Dedifferentiated amniotic fluid mesenchymal stem cell (primary cell): ENCODE measurements at regions not wholly inside any gene's neighbourhood (a gene's known extent, or its start where the extent isn't known, plus 50 kb on each side); places are given as distances from the start of the nearest gene placed in this dataset.
A peak's percentile ranks its signal among the peaks of the same experiment; 100 is the strongest.

Experiments
- DNase-seq: peaks from one replicate; pipeline ENCODE4 v3.0.0-alpha.2; 2016; ENCODE audit errors: extremely low spot score

- DNase-seq = no peak
Measured at GRCh38 chr10:6774406-6774805, 194.3 kb upstream of the PRKCQ start.

- no peak for DNase-seq
Measured at GRCh38 chr10:6771331-6771730, 191.3 kb upstream of the PRKCQ start.

GRCh38 chr10:6770846-6771245, 190.8 kb upstream of the PRKCQ start:
- DNase-seq = no peak

- no peak for DNase-seq
Measured at GRCh38 chr10:6769704-6770417, 189.8 kb upstream of the PRKCQ start.

GRCh38 chr10:6766131-6766801, 186.2 kb upstream of the PRKCQ start:
- DNase-seq = peak; percentile 69

GRCh38 chr10:6763423-6763822, 183.3 kb upstream of the PRKCQ start:
- no peak for DNase-seq

- DNase-seq = no peak
Measured at GRCh38 chr10:6763001-6763400, 182.9 kb upstream of the PRKCQ start.

- no peak for DNase-seq
Measured at GRCh38 chr10:6759961-6760360, 179.9 kb upstream of the PRKCQ start.

- no peak for DNase-seq
Measured at GRCh38 chr10:6757158-6757557, 177.1 kb upstream of the PRKCQ start.

GRCh38 chr10:6756716-6757115, 176.6 kb upstream of the PRKCQ start:
- no peak for DNase-seq

GRCh38 chr10:6755781-6756460, 175.8 kb upstream of the PRKCQ start:
- no peak for DNase-seq

- DNase-seq = no peak
Measured at GRCh38 chr10:6753644-6754043, 173.6 kb upstream of the PRKCQ start.

GRCh38 chr10:6751363-6751762, 171.3 kb upstream of the PRKCQ start:
- no peak for DNase-seq

GRCh38 chr10:6748981-6749635, 169.0 kb upstream of the PRKCQ start:
- DNase-seq = no peak

GRCh38 chr10:6748029-6748428, 168.0 kb upstream of the PRKCQ start:
- DNase-seq = no peak

GRCh38 chr10:6746782-6747181, 166.7 kb upstream of the PRKCQ start:
- DNase-seq = no peak

- DNase-seq = no peak
Measured at GRCh38 chr10:6743291-6743849, 163.3 kb upstream of the PRKCQ start.

GRCh38 chr10:6741541-6741941, 161.5 kb upstream of the PRKCQ start:
- DNase-seq = no peak

GRCh38 chr10:6739530-6740174, 159.6 kb upstream of the PRKCQ start:
- DNase-seq = no peak

GRCh38 chr10:6738112-6738768, 158.2 kb upstream of the PRKCQ start:
- DNase-seq = no peak

- DNase-seq = no peak
Measured at GRCh38 chr10:6737758-6738111, 157.7 kb upstream of the PRKCQ start.
